ENCODE measurements at regions not wholly inside any gene's neighbourhood (a gene's known extent, or its start where the extent isn't known, plus 50 kb on each side); places are given as distances from the start of the nearest gene placed in this dataset.
"Not testable (repeated sequence)": the region's sequence is repeated elsewhere in the genome, so short reads cannot be mapped to it uniquely, and the experiment has no call there.

GRCh38 chr3:153221748-153222162 is 59.7 kb downstream of the RAP2B start:
- DNase-seq (ENCODE audit: low spot score), result no peak
- in situ Hi-C loops (cut with HindIII; ENCODE audit: low sequenced_read_pairs), result no loop called here

GRCh38 chr3:153226877-153227276 is 64.9 kb downstream of the RAP2B start:
- in situ Hi-C loops (cut with HindIII; ENCODE audit: low sequenced_read_pairs); DNase-seq (ENCODE audit: low spot score): not testable (repeated sequence)

DNA sequence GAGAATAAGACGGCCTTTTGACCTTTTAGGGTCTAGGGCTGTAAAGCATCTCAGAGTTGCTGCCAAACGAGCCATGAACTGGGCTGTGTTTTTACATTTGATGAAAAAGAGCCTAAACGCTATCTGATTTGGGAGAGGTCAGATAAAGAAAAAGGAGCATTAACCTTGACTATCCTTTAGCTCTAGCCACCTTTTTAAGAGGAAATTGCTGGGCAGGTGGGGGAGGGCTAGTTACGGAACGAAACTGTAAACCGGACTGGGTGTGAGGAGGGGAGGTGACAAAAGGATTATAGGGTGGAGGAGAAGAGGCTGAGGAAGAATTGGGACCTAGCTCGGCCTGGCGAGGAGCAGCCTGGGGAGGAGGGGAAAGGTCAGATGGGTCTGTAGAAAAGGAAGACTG is 68.4 kb downstream of the RAP2B start:
- DNase-seq (ENCODE audit: low spot score); in situ Hi-C loops (cut with HindIII; ENCODE audit: low sequenced_read_pairs): not testable (repeated sequence)

- in situ Hi-C loops (cut with HindIII; ENCODE audit: low sequenced_read_pairs); DNase-seq (ENCODE audit: low spot score): not testable (repeated sequence)
These were observed 69.2 kb downstream of the RAP2B start for GRCh38 chr3:153231245-153231644.

- in situ Hi-C loops (cut with HindIII; ENCODE audit: low sequenced_read_pairs); DNase-seq (ENCODE audit: low spot score): not testable (repeated sequence)
These were observed 70.2 kb downstream of the RAP2B start for GRCh38 chr3:153232050-153232752.

- no peak for DNase-seq (ENCODE audit: low spot score)
- in situ Hi-C loops (cut with HindIII; ENCODE audit: low sequenced_read_pairs), result no loop called here
These were observed 70.8 kb downstream of the RAP2B start for GRCh38 chr3:153232851-153233271.

- in situ Hi-C loops (cut with HindIII; ENCODE audit: low sequenced_read_pairs), result no loop called here
- no peak for DNase-seq (ENCODE audit: low spot score)
These were observed 72.0 kb downstream of the RAP2B start for GRCh38 chr3:153233986-153234385.

GRCh38 chr3:153242896-153243295 is 80.9 kb downstream of the RAP2B start:
- DNase-seq (ENCODE audit: low spot score), result no peak
- in situ Hi-C loops (cut with HindIII; ENCODE audit: low sequenced_read_pairs), result no loop called here

GRCh38 chr3:153244961-153245360 is 82.9 kb downstream of the RAP2B start:
- no peak for DNase-seq (ENCODE audit: low spot score)
- in situ Hi-C loops (cut with HindIII; ENCODE audit: low sequenced_read_pairs), result no loop called here

DNA sequence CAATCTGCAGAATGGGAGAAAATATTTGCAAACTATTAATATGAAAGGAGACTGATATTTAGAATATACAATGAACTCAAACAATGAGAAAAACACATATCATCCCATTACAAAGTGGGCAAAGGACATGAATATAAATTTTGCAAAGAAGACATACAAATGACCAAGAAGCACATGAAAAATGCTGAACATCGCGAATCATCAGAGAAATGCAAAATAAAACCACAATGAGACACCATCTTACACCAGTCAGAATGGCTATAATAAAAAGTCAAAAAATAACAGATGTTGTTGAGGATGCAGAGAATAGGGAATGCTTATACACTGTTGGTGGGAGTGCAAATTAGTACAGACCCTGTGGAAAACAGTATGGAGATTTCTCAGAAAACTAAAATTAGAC is 83.6 kb downstream of the RAP2B start:
- DNase-seq (ENCODE audit: low spot score), result no peak
- in situ Hi-C loops (cut with HindIII; ENCODE audit: low sequenced_read_pairs), result no loop called here

GRCh38 chr3:153246331-153246730 is 84.3 kb downstream of the RAP2B start:
- DNase-seq (ENCODE audit: low spot score), result no peak

DNA sequence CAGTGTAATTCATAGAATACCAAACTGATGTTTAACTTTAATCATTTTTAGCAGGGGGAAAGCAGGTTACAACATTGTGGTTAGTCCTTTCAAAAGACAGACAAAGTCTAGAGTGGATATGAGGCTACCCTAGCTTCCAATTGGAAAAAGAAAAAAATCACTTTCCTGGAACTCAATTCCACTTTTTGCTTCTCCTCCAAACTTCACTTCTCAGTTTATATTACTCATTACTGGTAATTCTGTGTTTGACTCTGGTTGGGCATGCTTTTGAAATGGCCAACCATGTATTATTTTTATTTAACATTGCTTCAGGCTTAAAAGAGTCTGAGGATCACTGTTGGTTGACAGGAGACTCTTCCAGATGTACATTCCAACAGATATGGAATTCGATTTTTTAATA is 84.8 kb downstream of the RAP2B start:
- in situ Hi-C loops (cut with HindIII; ENCODE audit: low sequenced_read_pairs), result no loop called here
- DNase-seq (ENCODE audit: low spot score), result no peak

More at GRCh38 chr3:153246331-153246730, 84.3 kb downstream of the RAP2B start:
- in situ Hi-C loops (cut with HindIII; ENCODE audit: low sequenced_read_pairs), result no loop called here

GRCh38 chr3:153247331-153248330 is 85.6 kb downstream of the RAP2B start:
- in situ Hi-C loops (cut with HindIII; ENCODE audit: low sequenced_read_pairs), result no loop called here
- no peak for DNase-seq (ENCODE audit: low spot score)

DNA sequence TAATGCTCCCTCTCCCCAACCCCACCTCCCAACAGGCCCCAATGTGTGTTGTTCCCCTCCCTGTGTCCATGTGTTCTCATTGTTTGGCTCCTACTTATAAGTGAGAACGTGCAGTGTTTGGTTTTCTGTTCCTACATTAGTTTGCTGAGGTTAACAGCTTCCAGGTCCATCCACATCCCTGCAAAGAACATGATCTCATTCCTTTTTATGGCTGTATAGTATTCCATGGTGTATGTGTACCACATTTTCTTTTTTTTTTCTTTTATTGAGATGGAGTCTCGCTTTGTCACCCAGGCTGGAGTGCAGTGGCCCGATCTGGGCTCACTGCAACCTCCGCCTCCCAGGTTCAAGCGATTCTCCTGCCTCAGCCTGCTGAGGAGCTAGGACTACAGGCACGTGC is 86.8 kb downstream of the RAP2B start:
- in situ Hi-C loops (cut with HindIII; ENCODE audit: low sequenced_read_pairs); DNase-seq (ENCODE audit: low spot score): not testable (repeated sequence)

GRCh38 chr3:153249906-153250305 is 87.9 kb downstream of the RAP2B start:
- DNase-seq (ENCODE audit: low spot score), result no peak
- in situ Hi-C loops (cut with HindIII; ENCODE audit: low sequenced_read_pairs), result no loop called here

- in situ Hi-C loops (cut with HindIII; ENCODE audit: low sequenced_read_pairs), result no loop called here
- no peak for DNase-seq (ENCODE audit: low spot score)
These were observed 88.4 kb downstream of the RAP2B start for GRCh38 chr3:153250446-153250845.

- in situ Hi-C loops (cut with HindIII; ENCODE audit: low sequenced_read_pairs), result no loop called here
- DNase-seq (ENCODE audit: low spot score), result no peak
These were observed 90.9 kb downstream of the RAP2B start for GRCh38 chr3:153252963-153253362.

- in situ Hi-C loops (cut with HindIII; ENCODE audit: low sequenced_read_pairs), result no loop called here
- DNase-seq (ENCODE audit: low spot score), result no peak
These were observed 92.3 kb downstream of the RAP2B start for GRCh38 chr3:153254361-153254760.

- DNase-seq (ENCODE audit: low spot score), result no peak
- in situ Hi-C loops (cut with HindIII; ENCODE audit: low sequenced_read_pairs), result no loop called here
These were observed 95.8 kb downstream of the RAP2B start for GRCh38 chr3:153257673-153258351.

DNA sequence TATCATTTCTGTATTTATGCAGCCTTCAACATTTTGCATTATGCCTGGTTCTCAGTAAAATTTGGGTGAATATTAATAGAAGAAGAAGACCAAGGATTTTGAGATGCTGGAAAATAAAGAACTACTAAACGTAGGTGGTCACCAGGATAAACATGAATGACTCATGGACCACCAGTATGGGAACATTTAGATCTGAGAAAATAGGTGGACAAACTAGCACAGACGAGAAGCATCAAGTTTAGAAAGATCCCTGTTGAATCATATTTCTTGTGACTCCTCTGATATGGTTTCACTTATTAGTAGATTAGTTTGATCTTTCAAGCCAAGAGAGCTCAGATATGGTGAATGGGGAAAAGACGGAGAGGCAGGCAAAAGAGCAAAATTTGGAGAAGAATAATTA is 97.9 kb downstream of the RAP2B start:
- in situ Hi-C loops (cut with HindIII; ENCODE audit: low sequenced_read_pairs), result no loop called here
- no peak for DNase-seq (ENCODE audit: low spot score)

Data from G401 (cell line).